Stomach smooth muscle (tissue), 2 donors: ENCODE measurements at regions not wholly inside any gene's neighbourhood (a gene's known extent, or its start where the extent isn't known, plus 50 kb on each side); places are given as distances from the start of the nearest gene placed in this dataset.
"Not testable (repeated sequence)": the region's sequence is repeated elsewhere in the genome, so short reads cannot be mapped to it uniquely, and the experiment has no call there.

ENCODE experiments used
- H3K27ac ChIP-seq: one replicate; pipeline ENCODE4 v1.7.0; 2013; ENCODE audit warnings: mild to moderate bottlenecking, low read length, inconsistent platforms
- H3K27me3 ChIP-seq, 2 donors: one replicate each; pipeline ENCODE4 v1.7.0; 2013; ENCODE audit warnings: low read length in 2 of 2; ENCODE audit not compliant: insufficient read depth in 2 of 2, control insufficient read depth in 1 of 2
- H3K36me3 ChIP-seq, 2 donors: one replicate each; pipeline ENCODE4 v1.7.0; 2013; ENCODE audit warnings: low read length in 2 of 2; ENCODE audit not compliant: control insufficient read depth in 2 of 2, insufficient read depth in 2 of 2
- H3K4me1 ChIP-seq: one replicate; pipeline ENCODE4 v1.7.0; 2013; ENCODE audit warnings: low read length; ENCODE audit not compliant: control insufficient read depth, insufficient read depth
- H3K4me3 ChIP-seq, 2 donors: one replicate each; pipeline ENCODE4 v1.7.0; 2013; ENCODE audit warnings: low read length in 2 of 2
- H3K9ac ChIP-seq, 2 donors: one replicate each; pipeline ENCODE4 v1.7.0; 2013; ENCODE audit warnings: low read length in 2 of 2, mild to moderate bottlenecking in 1 of 2
- H3K9me3 ChIP-seq, 2 donors: one replicate each; pipeline ENCODE4 v1.7.0; 2013; ENCODE audit warnings: low read length in 2 of 2; ENCODE audit not compliant: control insufficient read depth in 2 of 2
- donor health status: healthy.
- donor health status: Pancreatic carcinoma.

DNA sequence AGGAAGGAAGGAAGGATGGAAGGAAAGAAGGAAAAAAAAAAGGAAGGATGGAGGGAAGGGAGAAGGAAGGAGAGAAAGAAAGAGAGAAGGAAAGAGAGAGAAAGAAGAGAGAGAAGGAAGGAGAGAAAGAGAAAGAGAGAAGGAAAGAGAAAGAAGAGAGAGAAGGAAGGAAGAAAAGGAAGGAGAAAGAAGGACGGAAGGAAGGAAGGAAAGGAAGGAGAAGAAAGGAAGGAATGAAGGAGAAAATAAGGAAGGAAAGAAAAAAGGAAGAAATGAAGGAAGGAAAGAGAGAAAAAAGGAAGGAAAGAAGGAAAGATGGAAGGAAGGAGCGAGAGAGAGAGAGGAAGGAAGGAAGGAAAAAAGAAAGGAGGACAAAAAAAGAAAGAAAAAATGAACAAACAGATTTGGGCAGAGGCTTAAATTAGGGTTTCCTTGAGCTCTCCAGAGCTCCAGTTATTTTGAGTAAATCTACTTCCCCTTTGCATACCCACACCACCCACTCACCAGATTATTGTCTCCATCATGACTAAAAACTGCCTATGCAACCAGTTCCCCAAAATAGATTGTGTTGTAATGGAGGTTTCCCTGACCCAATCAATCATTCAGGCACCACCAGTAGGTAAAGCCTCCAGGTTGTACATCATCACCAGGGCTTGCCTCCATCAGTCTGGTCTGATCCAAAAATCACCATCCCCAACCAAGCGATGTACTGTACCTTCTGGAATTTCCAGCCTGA is 1722.9 kb upstream of the PCDH10 start:
- Histone ChIP-seq H3K9me3 (no peaks in the 10 kb centered on the region), H3K27me3 (no peaks in the 10 kb centered on the region), H3K9ac (no peak overlapping the region), H3K4me1 (no peaks in the 10 kb centered on the region), H3K27ac (no peak overlapping the region), H3K4me3 (no peak overlapping the region), H3K36me3 (no peaks in the 10 kb centered on the region)

DNA sequence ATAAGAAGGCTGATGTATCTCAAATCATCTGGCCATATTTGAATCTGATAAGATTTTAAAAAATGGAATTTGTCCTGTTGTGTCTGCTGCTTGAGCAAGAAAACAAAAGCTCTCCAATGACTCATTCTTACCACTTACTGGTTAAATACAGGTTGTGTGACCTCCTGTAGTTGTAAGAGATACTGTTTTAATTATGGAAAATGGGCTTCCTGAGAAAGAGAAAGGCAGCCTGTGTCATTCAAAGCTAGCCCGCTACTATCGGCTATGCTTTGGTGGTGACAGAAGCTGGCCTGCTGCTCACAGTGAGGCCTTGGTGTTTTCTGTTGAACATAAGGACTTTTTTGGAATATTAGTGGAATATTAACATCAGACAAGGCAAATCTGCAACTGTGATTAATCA is 1722.1 kb upstream of the PCDH10 start:
- no peak overlapping the region for H3K4me3 ChIP-seq
- H3K27me3 ChIP-seq: no peaks in the 10 kb centered on the region
- H3K27ac ChIP-seq: no peak overlapping the region
- H3K9ac ChIP-seq: no peak overlapping the region
- H3K9me3 ChIP-seq: no peaks in the 10 kb centered on the region
- no peaks in the 10 kb centered on the region for H3K36me3 ChIP-seq
- H3K4me1 ChIP-seq: no peaks in the 10 kb centered on the region

DNA sequence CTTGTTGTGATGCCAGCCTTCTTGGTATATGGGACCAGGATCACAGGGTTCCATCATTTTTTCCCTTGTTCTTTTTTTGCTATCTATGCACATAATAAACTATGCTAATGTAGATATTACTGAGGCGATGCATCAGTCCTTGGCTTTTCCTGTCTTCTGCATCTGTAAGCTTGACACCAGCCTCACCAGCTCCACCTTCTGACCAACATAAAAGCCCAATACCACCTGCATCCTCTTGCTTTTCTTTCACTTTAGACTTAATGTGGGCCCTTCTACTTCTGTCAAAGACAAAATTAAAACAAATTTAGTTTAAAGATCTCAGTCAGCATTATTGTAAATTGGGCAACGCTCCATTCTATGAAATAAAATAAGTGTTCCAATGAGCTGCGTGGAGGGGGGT is 1718.8 kb upstream of the PCDH10 start:
- H3K4me3 ChIP-seq: no peak overlapping the region
- H3K9ac ChIP-seq: no peak overlapping the region
- no peaks in the 10 kb centered on the region for H3K36me3 ChIP-seq
- no peaks in the 10 kb centered on the region for H3K27me3 ChIP-seq
- H3K27ac ChIP-seq: no peak overlapping the region
- no peaks in the 10 kb centered on the region for H3K9me3 ChIP-seq
- no peaks in the 10 kb centered on the region for H3K4me1 ChIP-seq

DNA sequence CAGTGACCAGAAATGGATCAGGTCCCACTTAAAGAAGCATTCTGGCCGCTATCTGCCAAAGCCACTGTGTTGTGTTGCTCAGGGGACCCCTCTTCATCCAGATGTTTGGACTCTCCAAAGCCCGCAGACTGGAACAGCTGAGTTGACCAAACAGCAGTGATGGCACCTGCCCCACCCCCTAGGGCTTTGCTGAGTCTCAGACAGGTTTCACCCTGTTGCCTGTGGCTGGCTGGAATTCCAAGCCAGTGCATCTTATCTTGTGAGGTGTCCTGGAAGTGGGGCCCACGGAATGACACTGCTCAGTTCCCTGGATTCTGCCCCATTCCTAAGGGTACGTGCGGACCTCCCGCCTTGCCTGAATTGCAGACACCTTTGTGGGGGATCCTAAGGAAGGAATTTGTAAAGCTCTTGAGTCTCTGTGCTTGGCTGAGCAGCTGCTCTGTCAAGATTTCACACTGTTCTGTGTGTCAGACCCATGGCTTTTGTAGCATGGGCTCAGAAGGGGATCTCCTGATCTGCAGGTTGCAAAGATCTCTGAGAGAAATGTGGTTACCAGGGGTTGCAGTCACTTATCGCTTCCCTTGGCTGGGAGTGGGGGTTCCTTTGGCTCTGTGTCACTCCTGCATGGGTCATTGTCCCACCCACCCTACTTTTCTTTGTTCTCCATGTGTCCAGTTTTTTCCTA is 1707.9 kb upstream of the PCDH10 start:
- Histone ChIP-seq H3K27me3 (no peaks in the 10 kb centered on the region), H3K4me1 (no peaks in the 10 kb centered on the region), H3K4me3 (no peak overlapping the region), H3K9me3 (no peaks in the 10 kb centered on the region), H3K9ac (no peak overlapping the region), H3K36me3 (no peaks in the 10 kb centered on the region), H3K27ac (no peak overlapping the region)

DNA sequence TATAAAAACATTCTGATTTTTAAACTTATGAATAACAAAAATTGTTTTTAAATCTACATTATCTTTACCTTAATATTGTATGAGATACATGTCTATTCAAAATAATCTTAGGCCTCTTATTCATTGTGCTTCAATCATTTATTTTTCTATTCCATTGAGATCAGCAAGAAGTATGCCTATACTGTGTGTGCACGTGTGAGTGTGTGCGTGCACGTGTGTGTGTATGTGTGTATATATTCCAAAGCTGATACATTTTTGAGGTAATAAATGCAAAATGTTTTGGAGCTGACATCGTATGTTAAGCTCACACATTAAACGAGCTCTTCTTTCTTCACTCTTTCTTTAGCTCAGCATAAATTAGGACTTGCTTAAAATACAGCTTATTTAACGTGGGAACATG is 1701.2 kb upstream of the PCDH10 start:
- H3K27ac ChIP-seq: no peak overlapping the region
- no peaks in the 10 kb centered on the region for H3K9me3 ChIP-seq
- no peaks in the 10 kb centered on the region for H3K4me1 ChIP-seq
- H3K4me3 ChIP-seq: no peak overlapping the region
- H3K36me3 ChIP-seq: no peaks in the 10 kb centered on the region
- no peak overlapping the region for H3K9ac ChIP-seq
- H3K27me3 ChIP-seq: no peaks in the 10 kb centered on the region

DNA sequence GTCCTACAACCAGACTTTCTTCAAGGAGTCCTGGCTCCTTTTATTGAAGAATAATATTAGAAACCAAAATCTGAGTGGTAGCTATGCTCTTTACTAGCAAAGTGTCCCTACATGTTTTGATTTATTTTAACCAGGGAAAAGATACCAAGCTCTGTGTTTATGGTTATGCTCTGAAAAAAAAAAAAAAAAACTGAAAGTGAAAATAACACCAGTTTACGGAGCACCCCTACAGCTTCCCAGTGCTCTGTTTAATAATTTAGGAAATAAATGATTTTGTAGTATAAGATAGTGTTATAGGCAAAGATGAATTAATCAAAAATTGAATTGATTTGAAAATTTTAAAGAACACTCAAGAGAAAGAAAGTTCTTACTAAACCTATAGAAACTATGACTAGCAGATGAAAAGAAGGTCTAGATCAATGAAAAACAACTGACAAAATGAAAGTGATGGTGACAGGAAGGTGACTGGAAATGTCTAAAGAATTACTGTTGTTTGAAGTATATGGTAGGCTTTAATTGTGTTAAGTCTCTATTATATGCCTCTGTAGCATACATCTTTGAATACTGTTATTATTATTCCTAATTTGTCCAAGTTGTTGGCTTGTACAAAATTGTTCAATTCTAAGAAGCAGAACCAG is 1698.4 kb upstream of the PCDH10 start:
- Histone ChIP-seq H3K9ac (no peak overlapping the region), H3K36me3 (no peaks in the 10 kb centered on the region), H3K27ac (no peak overlapping the region), H3K27me3 (no peaks in the 10 kb centered on the region), H3K9me3 (no peaks in the 10 kb centered on the region), H3K4me1 (no peaks in the 10 kb centered on the region), H3K4me3 (no peak overlapping the region)

DNA sequence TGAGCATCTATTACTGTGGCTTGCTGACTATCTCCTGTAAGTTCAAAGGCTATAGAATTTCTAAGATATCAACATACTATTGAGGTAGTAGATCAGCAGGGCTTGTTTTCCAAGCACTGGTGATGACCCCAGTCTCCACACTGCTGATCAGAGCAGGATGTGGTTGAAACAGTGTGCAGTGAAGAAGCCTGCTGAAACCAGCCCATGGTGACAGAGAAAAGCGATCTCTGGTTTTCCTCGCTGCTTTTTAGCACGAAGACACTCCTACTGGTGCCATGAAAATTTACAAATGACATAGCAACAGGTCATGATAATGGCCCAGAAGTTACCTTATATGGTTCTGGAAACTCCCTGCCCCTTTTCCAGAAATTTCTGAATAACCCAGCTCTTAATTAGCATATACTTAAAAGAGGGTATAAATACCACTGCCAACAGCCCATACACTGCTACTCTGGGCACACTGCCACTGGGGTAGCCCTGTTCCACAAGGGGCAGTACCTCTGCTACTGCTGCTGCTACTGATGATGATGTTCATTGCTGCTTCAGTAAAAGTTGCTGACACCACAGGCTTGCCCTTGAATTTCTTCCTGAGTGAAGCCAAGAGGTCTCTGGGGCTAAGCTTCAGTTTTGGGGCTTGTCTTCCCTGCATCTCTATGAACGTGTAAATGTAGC is 1689.5 kb upstream of the PCDH10 start:
- Histone ChIP-seq H3K9ac (no peak overlapping the region), H3K4me1 (no peaks in the 10 kb centered on the region), H3K27ac (no peak overlapping the region)

DNA sequence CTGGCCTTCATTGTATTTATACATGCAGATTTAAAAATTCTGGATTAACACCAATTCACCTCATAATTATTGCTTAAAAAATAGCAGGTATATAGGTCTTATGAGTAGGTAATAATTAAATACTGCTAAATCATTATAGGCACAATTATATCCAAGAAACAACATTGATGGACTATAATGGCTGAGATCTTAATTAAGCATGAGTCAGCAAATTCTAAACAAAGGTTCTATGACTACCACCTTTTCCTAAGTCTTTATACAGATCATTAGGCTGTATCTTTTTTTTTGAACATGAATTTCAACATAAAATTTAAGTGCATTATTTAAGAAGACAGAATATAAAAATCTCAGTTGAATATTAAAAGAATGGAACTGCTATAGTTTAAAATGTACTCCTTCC is 1678.7 kb upstream of the PCDH10 start:
- H3K36me3 ChIP-seq: no peaks in the 10 kb centered on the region
- H3K9me3 ChIP-seq: no peaks in the 10 kb centered on the region
- H3K4me3 ChIP-seq: no peak overlapping the region
- no peaks in the 10 kb centered on the region for H3K4me1 ChIP-seq
- no peak overlapping the region for H3K27ac ChIP-seq
- H3K9ac ChIP-seq: no peak overlapping the region
- H3K27me3 ChIP-seq: no peaks in the 10 kb centered on the region

More for the DNA sequence above, 1689.5 kb upstream of the PCDH10 start:
- no peaks in the 10 kb centered on the region for H3K27me3 ChIP-seq
- H3K9me3 ChIP-seq: no peaks in the 10 kb centered on the region
- no peak overlapping the region for H3K4me3 ChIP-seq
- H3K36me3 ChIP-seq: no peaks in the 10 kb centered on the region

DNA sequence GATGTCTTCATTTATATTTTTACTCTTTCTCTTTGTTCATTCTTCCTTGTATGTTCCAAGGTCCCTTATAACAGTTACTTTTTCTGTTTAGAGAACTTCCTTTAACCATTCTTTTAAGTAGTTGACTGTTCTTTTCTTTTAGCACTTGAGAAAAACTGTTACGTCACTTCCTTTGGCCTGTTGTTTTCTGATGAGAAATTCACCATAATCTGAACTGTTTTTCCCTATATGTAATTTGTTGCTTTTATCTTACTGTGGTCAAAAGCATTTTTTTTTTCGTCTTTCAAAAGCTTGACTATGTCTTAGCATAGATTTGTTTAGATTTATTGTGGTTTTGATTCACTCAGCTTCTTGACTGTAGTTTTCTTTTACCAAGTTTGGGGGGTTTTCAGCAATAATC is 1660.3 kb upstream of the PCDH10 start:
- H3K9ac ChIP-seq: no peak overlapping the region
- H3K4me1 ChIP-seq: no peaks in the 10 kb centered on the region
- no peaks in the 10 kb centered on the region for H3K27me3 ChIP-seq
- no peaks in the 10 kb centered on the region for H3K36me3 ChIP-seq
- H3K4me3 ChIP-seq: no peak overlapping the region
- H3K9me3 ChIP-seq: no peaks in the 10 kb centered on the region
- H3K27ac ChIP-seq: no peak overlapping the region

DNA sequence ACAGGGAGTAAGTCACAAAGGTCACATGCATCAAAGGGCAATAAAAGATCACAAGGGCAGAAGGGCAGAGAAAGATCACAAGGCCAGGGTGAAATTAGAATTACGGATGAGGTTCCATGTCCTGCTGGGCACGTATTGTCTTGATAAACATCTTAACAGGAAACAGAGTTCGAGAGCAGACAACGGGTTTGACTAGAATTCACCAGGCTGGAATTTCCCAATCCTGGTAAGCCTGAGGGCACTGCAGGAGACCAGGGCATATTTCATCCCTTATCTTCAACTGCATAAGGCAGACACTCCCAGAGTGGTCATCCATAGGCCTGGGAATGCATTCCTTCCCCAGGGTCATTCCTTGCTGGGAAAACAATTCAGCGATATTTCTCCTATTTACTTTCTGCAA is 1652.9 kb upstream of the PCDH10 start:
- not testable (repeated sequence) for H3K36me3 ChIP-seq, H3K9ac ChIP-seq, H3K4me3 ChIP-seq, H3K27ac ChIP-seq, H3K4me1 ChIP-seq, H3K27me3 ChIP-seq, H3K9me3 ChIP-seq
